GM13977 (cell line): ENCODE measurements at regions not wholly inside any gene's neighbourhood (a gene's known extent, or its start where the extent isn't known, plus 50 kb on each side); places are given as distances from the start of the nearest gene placed in this dataset.

Source experiments
- DNase-seq: peaks from one replicate; pipeline ENCODE4 v3.0.0; 2012; ENCODE audit warnings: low spot score
- in situ Hi-C: fragments of 300-500 bp; cut with MboI; formaldehyde crosslinking; loops from one replicate; pipeline ENCODE4 v1.12.0; 2022; ENCODE audit warnings: low sequenced_read_pairs, low pct_unique_long_range_greater_than_20kb, mixed read lengths, inconsistent platforms; ENCODE audit not compliant: unreplicated experiment
- TF ChIP-seq, protein P1 (sequence below): IDR thresholded peaks from 2 replicates; pipeline ENCODE4 v1.5.1; 2012; ENCODE audit warnings: mild to moderate bottlenecking, control low read depth; ENCODE audit not compliant: insufficient read depth; ENCODE audit errors: extremely low read depth, missing control alignments

DNA sequence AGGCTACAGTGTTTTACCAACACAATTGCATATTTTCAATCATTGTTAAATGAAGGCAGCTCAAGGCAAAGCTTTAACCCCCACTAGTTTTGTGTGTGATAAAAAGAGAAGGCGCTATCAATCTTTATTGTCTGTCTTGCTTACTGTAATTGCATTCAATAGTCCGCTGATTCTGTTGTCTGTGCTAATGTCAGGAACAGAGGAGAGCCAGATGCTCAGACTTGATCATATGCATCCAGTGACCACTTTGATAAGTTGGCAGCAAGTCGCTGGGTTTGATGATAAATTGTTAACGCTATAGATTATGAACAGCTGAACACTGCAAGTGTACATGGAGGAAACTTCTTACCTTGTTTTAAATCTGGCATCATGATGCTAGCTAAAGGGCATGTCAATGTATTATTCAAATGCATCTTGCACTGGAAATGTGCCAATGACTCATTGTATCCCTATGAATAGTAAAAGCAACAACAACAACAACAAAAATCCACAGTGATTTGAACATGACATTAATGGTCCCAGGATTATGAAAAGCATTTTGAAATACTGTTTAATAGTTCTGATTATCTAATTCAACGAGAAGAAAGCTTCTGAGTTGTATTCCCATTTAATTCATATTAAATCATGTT lies 423.5 kb upstream of the FANCL start:
- in situ Hi-C loops, result no loop called here
- DNase-seq, result no peak
- TF ChIP-seq, protein P1, sequence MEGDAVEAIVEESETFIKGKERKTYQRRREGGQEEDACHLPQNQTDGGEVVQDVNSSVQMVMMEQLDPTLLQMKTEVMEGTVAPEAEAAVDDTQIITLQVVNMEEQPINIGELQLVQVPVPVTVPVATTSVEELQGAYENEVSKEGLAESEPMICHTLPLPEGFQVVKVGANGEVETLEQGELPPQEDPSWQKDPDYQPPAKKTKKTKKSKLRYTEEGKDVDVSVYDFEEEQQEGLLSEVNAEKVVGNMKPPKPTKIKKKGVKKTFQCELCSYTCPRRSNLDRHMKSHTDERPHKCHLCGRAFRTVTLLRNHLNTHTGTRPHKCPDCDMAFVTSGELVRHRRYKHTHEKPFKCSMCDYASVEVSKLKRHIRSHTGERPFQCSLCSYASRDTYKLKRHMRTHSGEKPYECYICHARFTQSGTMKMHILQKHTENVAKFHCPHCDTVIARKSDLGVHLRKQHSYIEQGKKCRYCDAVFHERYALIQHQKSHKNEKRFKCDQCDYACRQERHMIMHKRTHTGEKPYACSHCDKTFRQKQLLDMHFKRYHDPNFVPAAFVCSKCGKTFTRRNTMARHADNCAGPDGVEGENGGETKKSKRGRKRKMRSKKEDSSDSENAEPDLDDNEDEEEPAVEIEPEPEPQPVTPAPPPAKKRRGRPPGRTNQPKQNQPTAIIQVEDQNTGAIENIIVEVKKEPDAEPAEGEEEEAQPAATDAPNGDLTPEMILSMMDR, result no peak

DNA sequence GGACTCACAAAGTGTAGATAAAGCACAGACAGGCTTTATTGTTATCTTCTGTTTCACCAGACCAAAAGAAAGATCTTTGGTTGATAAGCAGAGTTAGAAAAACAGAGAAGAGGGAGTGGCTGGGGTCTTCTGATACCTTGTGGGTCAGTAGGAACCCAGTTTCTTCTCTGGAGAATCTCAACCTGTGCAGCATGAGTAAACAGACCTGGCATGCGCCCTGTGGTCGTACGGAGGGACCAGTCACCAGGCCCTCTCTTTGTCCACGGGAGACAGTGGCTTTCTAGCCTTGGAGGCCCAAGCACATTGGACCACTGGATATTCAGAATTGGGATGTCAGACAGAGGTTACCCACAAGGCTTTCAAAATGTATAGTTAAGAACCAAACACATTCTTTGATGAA lies 418.9 kb upstream of the FANCL start:
- DNase-seq, result no peak
- in situ Hi-C loops, result no loop called here

DNA sequence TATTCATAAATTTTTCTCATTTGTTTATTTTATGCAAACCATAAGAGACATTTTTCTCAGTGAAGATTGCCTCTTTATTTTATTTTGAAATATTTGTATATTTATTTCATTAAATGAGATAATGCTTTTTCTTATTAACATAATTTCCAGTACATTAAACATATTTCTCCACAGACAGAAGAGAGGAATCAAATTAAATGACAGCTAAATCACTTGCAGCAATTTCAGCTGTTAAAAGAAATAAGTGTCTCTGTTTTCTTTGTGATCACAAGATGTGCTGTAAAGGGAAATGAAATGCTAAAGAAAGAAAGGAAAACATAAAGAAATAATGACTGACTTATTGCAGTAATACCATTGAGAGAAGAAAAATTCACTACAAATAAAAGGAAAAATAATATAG lies 414.0 kb upstream of the FANCL start:
- in situ Hi-C loops, result no loop called here
- no peak for DNase-seq
- TF ChIP-seq, protein P1, result no peak

More for the DNA sequence above, 418.9 kb upstream of the FANCL start:
- TF ChIP-seq, protein P1, result no peak

DNA sequence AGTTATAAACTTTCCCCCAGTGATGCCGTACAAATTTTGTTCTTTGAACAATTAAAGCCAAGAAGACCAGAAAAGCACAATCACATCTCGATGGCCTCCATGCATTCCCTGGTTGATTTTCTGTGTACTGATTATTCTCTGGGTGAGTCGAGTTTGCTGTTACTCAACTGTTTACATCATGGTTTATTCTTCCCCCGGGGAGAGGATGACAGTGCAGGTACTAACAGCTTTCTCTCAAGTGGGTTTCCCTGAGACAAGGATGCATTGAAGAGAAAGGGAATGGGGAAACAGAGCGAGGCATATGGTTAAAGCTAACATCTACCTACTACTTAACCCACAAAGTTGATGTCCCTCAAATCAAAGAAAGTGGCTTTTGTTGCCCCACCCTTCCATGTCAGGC lies 410.8 kb upstream of the FANCL start:
- no peak for DNase-seq
- in situ Hi-C loops, result no loop called here
- TF ChIP-seq, protein P1, result no peak

DNA sequence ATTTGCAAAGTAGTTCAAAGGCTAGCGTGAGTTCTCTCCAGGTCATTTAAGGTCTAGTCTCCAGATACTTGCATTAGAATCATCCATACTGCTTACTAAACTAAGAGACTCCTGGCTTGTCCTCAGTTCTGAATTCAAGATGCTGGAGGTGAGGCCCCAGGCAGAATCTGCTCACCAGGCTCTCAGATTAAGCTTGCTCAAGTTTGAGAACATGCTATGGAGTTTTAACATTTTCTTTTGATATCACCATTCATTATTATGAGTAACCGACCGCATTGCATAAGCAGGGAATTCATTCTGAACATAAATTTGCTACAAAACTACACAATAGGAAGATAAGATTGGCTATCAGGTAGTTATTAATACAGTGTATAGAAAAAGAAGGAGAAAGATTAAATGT lies 409.7 kb upstream of the FANCL start:
- DNase-seq, result no peak
- in situ Hi-C loops, result no loop called here

DNA sequence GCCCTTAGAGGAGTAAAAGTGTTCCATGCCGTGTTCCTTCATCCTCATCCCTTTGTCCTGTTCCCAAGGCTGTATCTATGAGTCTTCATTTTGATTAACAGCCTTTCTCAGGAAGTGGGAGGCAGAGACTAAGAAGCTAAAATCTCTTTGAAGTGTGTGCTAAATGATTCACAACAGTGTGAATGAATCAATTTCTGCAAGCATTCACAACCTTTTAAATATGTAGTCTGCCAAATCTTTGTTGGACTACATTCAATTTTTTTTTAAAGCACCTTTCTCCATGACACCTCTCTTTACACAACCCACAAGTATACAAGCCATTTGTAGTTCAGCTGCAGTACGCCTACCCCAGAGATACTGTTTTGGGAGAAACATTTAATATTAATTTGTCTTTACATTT lies 408.6 kb upstream of the FANCL start:
- TF ChIP-seq, protein P1, result no peak
- no peak for DNase-seq
- in situ Hi-C loops, result no loop called here

More for the DNA sequence above, 409.7 kb upstream of the FANCL start:
- TF ChIP-seq, protein P1, result no peak
